Astrocyte of the spinal cord (primary cell): ENCODE measurements at regions not wholly inside any gene's neighbourhood (a gene's known extent, or its start where the extent isn't known, plus 50 kb on each side); places are given as distances from the start of the nearest gene placed in this dataset.

Experiments used
- DNase-seq: peaks from one replicate; pipeline ENCODE4 v3.0.0; 2011; ENCODE audit warnings: low read depth, low spot score
- H3K4me3 ChIP-seq: 2 replicates; pipeline ENCODE4 v1.5.1; 2011; ENCODE audit warnings: low read depth, mild to moderate bottlenecking, low read length, moderate library complexity
- in situ Hi-C: cut with HindIII; loops from 2 replicates; pipeline ENCODE4 v1.10.0; 2017; ENCODE audit warnings: low sequenced_read_pairs
- TF ChIP-seq, protein P1 (sequence below): IDR thresholded peaks from 2 replicates; pipeline ENCODE4 v1.5.1; 2012; ENCODE audit warnings: low read depth, mild to moderate bottlenecking, low read length, inconsistent platforms

DNA sequence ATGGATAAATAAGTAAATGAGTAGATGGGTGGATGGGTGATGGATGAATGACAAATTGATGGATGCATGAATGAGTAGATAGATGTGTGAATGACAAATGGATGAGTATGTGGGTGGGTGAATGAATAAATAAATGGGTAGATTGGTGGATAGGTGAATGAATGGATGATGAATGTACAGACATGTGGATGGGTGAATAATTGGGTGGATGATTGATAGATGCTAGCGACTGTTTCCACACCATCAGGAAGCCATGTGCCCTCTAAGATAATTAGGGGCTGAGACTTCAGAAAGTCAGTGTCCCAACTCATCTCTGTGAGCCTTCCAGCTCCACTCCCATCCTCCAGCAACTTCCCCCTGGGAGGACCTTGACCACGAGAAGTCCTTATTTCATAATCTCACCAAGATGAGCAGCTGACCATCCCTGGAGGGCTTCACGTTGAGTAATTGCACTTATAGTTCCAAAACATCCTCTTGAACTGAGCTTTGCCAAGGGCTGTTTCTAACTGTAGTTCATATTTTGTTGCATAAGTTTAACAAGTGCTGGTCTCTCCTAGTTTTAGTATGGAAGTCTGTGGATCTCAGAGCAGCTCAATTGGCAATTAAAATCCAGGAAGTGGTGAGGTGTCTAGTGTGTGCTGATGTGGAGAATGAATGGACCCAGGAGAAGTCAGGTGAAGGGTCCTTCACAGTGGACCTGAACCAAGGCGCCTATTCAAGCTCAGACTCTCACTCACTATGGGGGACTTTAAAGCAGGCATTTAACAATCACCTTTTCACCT lies 295.7 kb downstream of the ADGRD1 start:
- DNase-seq, result no peak
- in situ Hi-C loops, result no loop called here
- TF ChIP-seq, protein P1, sequence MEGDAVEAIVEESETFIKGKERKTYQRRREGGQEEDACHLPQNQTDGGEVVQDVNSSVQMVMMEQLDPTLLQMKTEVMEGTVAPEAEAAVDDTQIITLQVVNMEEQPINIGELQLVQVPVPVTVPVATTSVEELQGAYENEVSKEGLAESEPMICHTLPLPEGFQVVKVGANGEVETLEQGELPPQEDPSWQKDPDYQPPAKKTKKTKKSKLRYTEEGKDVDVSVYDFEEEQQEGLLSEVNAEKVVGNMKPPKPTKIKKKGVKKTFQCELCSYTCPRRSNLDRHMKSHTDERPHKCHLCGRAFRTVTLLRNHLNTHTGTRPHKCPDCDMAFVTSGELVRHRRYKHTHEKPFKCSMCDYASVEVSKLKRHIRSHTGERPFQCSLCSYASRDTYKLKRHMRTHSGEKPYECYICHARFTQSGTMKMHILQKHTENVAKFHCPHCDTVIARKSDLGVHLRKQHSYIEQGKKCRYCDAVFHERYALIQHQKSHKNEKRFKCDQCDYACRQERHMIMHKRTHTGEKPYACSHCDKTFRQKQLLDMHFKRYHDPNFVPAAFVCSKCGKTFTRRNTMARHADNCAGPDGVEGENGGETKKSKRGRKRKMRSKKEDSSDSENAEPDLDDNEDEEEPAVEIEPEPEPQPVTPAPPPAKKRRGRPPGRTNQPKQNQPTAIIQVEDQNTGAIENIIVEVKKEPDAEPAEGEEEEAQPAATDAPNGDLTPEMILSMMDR, result no peak
- H3K4me3 ChIP-seq, result no peak overlapping the region

DNA sequence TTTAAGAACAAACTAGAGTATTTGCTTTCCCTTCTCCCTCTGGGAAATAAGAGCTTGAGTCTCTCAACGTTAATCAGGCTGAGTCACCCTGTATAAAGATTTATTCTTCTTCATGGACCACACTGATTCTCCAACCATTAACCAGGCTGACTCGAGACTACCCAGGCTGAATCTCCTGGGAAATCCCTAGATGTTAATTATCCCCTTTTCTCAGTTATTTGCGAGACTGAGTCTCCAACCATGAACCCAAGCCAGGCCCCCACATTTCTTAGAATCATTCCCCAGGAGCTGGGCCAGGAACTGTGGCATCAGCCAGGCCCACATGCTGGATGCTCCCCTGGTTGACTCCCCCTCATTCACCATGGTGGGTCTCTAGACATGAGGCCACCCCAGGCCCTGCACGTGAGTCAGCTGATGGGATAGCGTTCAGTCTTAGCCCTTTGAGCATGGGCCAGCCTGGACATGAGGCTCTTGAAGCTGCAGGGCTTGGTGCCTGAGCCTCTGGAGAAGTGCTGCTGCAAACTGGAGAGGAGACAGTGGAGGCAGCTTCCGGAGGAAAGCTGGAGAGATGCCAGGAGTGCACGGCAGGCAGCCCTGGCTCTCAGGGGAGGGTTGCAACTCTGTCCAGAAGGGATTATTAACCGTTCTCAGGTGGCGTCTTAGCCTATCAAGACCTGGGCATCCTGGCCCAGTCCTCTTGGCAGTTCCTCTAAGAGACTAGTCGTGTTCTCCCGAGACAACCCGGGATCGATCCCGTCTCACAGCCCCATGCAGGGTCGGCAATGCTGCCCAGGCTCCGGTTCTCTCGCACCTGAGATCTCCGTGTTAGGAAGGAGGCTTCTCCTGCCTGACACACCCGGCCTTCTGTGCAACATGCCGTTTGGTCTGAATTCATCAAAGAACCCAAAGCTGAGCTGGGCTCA lies 296.6 kb downstream of the ADGRD1 start:
- DNase-seq, result no peak
- in situ Hi-C loops, result no loop called here
- H3K4me3 ChIP-seq, result no peak overlapping the region
- TF ChIP-seq, protein P1, result no peak

DNA sequence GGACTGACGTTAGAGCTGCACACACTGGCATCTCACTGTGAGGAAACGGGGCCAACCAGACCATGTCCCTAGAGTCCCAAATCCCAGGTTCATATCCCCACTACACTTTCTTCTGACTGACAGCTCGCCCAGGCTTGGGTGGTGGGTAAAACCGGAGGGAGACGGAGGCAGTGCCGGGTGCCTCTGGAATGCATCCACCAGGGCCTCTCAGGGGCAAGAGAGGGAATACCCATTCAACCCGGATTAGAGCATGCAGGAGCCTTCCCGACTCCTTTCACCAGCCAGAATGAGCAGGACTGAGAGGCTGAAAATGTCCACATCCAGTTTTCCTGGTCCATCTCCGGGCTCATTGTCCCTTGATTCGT lies 297.2 kb downstream of the ADGRD1 start:
- TF ChIP-seq, protein P1, result no peak
- no peak for DNase-seq
- in situ Hi-C loops, result no loop called here

DNA sequence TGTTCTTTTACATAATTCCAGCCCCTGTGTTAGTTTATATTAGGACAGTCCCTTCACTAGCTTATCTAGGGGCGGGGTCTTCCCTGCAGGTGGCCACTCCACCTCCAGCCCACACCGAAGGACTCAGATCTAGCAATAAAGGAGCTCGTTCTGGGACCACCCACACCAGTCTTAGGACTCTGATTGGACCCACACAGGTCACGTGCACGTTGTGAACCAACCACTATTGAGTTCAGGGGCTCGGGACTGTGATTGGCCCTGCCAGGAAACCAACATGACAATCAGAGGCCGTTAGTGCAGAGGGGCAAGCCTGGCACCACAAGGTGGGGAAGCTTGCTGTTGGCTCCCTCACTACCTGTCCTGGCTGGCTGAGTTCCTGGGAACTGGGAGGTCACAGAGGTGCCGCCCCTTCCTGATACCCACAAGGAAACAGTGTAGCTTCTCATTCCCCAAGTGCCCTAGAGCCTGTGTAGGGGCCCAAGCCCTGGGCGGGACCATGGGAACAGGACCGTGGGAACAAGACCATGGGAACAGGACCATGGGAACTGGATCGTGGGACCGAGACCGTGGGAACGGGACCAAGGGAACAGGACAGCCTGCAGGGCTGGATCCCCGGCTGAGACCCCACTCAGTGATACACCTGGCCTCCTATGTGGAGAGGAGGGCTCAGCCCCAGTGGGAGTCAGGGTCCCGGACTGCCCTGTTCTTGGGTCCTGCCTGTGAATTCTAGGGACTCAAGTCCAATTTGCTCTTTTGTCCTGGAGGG lies 297.8 kb downstream of the ADGRD1 start:
- TF ChIP-seq, protein P1, result no peak
- no peak for DNase-seq
- H3K4me3 ChIP-seq, result no peak overlapping the region
- in situ Hi-C loops, result no loop called here

More for the DNA sequence above, 297.2 kb downstream of the ADGRD1 start:
- no peak overlapping the region for H3K4me3 ChIP-seq

DNA sequence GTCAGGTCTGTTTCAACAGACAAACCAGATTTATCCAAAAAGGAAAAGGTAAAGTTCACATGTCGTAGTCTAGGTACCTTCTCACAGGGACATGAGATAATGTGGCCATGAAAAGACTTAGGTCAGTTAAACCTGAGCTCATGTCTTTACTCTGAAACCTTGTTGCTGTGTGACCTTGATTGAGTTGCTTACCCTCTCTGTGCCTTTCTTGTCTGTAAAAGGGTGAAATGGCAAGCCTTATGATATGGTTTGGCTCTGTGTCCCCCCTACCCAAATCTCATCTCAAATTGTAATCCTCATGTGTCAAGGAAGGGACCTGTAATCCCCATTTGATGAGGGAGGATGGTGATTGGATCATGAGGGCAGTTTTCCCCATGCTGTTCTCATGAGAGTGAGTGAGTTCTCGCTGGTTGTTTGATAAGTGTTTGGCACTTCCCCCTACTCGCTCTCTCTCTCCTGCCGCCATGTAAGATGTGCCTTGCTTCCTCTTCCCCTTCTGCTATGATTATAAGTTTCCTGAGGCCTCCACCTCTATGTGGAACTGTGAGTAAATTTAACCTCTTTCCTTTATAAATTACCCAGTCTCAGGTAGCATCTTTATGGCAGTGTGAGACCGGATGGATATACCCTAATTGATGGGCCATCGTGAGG lies 299.8 kb downstream of the ADGRD1 start:
- no peak overlapping the region for H3K4me3 ChIP-seq
- in situ Hi-C loops, result no loop called here
- TF ChIP-seq, protein P1, result no peak
- DNase-seq, result no peak

DNA sequence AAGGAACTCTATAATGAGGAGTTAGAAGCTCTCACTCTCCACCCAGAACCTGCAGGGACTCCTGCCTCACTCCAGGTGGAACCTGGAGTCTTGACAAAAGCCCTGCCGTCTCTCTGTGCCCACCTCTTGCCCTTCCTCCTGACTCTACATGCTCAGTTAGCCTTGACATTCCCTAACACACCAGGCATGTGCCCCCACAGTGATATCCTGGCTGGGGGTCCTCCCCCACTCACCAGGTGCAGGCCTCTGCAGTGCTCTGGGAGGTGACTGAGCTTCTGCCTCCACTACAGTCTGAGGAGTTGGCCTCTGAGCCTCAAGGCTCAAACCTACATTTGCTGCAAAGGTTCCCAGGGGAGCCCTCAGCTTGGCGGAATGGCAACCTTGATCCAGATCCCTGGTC lies 300.7 kb downstream of the ADGRD1 start:
- no peak for DNase-seq
- H3K4me3 ChIP-seq, result no peak overlapping the region
- TF ChIP-seq, protein P1, result no peak
- in situ Hi-C loops, result no loop called here
